HG02970 (cell line): ENCODE measurements at regions not wholly inside any gene's neighbourhood (a gene's known extent, or its start where the extent isn't known, plus 50 kb on each side); places are given as distances from the start of the nearest gene placed in this dataset.
"Not testable (repeated sequence)": the region's sequence is repeated elsewhere in the genome, so short reads cannot be mapped to it uniquely, and the experiment has no call there.

Experiments used
- ATAC-seq: cut with Tn5 transposase; IDR thresholded peaks from one replicate; pipeline ENCODE4 v1.9.1; 2021; ENCODE audit warnings: mild to moderate bottlenecking, moderate library complexity, moderate number of reproducible peaks; ENCODE audit not compliant: unreplicated experiment, low FRiP score

DNA sequence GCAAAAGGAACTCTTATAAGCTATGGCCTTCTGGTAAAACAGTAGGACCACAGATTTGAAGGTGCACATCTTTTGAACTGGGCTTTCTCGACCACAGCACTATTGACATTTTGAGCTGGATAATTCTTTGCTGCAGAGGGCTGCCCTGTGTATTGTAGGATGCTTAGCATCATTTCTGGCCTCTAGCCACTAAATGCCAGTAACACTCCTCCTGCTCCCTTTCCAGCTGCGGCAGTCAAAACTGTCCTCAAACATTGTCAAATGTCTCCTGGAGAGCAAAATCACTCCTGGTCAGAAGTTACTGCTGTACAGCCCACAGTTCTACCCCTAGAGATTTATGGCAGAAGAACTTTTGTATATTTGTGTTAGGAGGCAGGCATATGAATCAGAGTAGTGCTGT is 836.7 kb downstream of the PLA2G4A start:
- no peak for ATAC-seq

DNA sequence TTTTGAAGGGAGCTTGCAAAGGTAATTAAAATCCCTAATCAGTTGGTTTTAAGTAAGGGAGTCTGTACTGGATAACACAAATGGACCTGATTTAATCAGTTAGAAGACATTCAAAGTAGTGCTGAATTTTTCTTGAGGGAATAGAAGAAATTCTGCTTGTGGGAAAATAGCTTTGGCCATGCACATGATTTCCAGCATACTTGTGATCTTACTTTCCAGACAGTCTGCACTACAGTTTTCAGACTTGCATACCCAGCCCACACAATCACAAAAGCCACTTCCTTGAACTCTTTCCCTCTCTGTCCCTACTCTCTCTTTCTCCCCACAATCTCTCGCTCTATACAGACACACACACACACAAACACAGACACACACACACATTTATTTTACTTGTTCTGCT is 852.1 kb downstream of the PLA2G4A start:
- ATAC-seq: no peak

DNA sequence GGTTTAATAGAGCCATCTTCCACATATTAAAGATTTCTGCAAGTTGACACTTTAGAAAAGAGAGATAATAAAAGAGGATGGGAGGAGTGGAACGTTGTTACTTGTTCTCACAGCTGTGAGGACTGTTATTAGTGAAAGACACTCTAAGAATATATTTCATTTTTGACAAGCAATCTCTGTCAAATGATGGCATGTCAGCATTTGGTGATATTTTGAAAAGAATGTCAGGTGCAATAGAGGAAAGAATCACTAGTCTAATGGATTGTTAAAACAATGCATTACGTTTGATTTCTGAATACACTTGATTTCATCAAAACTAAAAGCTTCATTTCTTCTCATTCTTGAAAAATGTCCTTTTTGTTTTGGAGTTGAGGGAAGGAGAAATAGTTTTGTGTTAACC is 853.4 kb downstream of the PLA2G4A start:
- ATAC-seq: no peak

DNA sequence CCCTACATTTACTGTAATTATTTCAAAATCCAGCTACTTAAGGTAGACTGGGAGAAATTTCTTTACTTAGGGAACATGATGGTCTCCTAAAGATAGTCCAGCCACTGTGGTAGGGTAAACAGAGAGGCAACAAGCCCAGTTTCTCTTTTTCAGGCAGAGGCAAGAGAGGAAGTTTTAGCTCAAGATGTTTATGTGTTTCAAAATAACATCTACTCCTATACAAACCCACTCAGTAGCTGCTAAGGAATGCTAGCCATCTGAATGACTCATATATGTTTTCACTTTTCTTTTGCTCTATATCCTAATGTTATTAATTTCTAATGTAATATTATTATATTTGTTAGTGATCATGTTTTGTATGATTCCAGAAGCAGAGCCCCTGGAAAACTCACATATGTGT is 856.6 kb downstream of the PLA2G4A start:
- ATAC-seq: no peak

DNA sequence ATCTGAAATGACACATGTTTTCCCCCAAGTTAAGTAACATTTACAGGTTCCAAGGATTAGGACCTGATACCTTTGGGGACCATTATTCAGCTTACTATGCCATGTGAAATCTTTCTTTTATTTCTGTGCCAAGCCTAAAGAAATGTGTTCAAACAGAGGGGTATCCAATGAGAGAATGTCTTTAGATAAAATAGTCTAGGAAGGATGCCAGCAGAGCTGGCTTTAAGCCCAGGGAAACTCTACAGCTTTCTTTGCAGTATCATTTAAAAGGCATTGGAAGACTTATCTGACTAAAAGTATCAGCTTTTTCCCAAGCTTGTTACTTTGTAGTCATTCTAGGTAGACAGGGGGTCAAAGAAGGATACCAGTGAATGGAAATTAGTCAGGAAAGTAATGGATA is 860.4 kb downstream of the PLA2G4A start:
- no peak for ATAC-seq

DNA sequence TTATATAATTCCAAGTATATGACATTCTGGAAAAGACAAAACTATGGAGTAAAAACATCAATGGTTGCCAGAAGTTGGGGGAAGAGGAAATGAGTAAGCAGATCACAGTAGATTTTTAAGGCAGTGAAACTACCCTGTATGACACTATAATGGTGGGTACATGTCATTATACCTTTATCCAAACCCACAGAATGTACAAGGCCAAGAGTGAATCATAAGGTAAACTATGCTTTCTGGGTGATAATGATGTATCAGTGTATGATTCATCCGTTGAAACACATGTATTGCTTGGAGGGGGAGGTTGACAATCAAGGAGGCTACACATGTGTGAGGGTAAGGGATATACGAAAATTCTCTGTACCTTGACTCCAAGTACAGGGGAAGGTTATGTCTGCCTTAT is 862.7 kb downstream of the PLA2G4A start:
- no peak for ATAC-seq

DNA sequence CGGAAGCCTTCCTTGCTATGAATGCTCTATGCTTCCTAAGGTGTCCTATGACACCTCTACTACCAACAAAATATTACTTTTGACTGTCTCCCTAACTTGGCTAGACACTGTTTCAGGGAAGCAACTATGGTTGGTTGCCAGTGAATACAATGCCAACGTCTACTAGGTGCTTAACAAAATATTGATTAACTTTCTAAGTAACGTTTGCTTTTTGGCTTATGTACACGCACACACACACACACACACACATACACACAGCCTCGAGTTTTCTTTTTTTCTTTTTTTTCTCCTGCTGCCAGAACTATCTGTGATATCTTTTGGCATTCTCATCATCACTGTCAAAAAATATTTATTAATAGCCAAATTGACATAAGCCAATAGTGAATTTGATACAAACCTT is 864.0 kb downstream of the PLA2G4A start:
- no peak for ATAC-seq

DNA sequence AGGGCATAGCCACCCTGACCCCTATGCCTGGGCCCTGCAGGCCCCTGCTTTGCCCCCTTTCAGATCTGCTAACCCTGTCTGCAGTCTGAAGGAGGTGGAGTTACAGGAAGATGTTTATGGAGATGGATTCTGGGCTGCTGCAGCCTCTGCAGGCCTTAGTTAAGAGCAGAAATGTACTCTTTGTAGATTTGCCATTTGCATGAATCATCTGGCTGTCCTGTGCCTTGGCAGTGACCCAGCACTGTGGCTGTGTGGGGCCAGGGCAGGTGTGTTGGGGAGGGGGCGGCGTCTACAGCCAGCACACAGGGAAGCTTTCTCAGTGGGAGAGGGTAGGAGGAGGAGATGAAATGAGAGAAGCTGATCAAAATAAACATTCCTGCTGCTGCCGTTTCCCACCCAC is 867.3 kb downstream of the PLA2G4A start:
- no peak for ATAC-seq

DNA sequence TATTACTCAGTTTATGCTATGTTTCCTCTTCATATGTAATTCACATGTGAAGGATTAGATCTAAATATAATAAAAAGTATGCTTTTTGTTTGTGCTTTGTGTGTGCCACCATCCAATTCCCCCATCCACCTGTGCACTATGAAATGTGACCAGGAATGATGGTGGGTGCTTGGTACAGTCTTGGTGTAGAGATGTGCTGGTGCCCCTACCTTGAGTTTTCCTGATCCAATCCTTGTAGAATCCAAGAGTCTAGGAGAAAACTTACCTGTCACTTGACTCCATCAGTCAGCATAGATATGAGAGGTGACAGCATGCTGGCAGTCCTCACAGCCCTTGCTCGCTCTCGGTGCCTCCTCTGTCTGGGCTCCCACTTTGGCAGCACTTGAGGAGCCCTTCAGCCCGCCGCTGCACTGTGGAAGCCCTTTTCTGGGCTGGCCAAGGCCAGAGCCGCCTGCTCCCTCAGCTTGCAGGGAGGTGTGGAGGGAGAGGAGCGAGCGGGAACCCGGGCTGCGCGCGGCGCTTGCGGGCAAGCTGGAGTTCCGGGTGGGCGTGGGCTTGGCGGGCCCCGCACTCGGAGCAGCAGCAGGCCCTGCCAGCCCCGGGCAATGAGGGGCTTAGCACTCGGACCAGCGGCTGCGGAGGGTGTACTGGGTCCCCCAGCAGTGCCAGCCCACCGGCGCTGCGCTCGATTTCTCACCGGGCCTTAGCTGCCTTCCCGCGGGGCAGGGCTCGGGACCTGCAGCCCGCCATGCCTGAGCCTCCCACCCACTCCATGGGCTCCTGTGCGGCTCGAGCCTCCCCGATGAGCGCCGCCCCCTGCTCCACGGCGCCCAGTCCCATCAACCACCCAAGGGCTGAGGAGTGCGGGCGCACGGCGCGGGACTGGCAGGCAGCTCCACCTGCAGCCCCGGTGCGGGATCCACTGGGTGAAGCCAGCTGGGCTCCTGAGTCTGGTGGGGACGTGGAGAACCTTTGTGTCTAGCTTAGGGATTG is 874.7 kb downstream of the PLA2G4A start:
- ATAC-seq: not testable (repeated sequence)

DNA sequence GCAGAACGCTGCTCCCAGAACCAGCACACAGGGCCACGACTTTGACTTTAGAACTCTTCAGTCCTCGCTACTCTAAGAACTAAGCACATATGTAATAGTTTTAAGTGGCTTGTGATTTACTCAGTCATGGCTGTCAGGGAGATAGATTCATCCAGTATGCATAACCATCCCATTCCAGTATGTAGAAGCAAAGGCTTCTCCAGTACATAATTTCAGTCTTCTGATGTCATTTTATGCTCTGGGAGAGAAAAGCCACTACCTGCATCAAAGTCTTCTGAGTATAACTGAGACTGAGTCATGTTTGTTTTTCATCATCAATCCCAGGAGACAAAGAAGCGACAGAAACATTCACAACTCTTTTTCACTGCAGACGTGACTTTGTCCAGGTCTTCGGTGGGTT is 885.7 kb downstream of the PLA2G4A start:
- ATAC-seq: no peak

DNA sequence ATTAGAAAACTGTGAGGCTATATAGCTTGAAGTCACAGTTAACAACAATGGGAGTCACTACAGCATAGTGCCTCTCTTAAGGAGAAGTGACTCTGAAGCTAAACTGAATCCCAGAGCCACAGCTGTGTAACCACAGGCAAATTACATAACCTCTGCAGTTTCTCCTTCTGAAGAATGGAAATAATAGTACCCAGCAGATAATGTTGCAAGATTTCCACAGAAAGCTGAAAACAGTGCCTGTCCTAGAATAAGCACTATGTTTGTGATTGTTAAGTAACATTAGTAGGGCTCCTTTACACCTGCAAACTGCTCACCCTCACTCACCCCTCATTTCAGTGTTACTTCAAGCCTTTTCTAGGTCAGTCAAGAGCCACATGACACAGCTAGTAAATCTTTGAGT is 886.7 kb downstream of the PLA2G4A start:
- no peak for ATAC-seq

DNA sequence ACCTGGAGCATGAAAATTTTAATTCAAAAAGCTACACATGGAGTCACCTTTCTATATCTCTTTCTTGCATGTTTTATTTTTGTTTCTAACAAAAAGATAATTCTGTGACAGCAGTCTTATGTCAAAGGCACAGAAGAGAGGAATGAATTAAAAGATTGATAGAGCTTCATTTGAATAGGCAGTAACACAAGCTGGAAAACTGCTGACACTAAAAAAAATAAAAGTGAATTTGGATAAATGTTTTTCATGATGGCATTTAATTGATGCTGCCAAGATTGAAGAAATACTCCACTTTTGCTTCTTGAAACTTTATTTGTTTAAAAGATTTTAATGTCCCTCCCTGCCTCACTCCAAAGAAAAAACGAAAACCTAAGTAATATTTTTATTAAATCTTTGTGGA is 887.4 kb downstream of the PLA2G4A start:
- ATAC-seq: no peak

DNA sequence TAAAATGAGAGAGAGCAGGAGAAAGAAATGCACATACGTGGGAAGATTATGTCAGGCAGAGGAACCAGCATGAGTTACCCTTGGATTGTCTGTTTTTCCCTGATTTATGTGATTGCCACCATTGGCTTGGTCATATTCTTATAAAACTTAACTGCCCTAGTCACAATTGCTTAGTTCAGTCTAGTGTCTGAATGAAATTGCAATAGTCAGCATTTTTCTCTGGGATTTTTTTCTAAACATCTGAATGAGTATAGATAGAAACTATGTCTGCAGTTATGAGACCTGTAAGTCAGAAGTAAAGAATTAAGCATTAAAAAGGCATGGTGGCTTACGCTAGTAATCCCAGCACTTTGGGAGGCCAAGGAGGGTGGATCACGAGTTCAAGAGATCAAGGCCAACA is 889.8 kb downstream of the PLA2G4A start:
- no peak for ATAC-seq

DNA sequence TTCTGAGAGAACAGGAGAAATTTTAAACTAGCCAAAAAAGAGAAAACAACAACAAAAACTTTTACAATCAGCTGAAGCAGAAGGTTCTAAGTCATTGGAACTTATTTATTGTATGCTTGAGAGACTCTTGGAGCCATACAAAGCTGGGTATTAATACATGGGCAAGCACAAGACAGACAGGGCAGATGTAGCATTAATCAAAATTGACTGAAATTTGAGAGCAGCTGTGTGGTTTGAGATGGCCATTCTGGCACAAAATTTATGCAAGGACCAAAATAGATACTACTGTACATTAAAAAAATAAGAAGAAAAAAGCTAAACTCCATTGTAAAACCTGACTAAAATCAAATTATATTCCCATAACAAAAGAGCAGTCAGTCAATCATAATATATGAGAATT is 892.5 kb downstream of the PLA2G4A start:
- no peak for ATAC-seq

DNA sequence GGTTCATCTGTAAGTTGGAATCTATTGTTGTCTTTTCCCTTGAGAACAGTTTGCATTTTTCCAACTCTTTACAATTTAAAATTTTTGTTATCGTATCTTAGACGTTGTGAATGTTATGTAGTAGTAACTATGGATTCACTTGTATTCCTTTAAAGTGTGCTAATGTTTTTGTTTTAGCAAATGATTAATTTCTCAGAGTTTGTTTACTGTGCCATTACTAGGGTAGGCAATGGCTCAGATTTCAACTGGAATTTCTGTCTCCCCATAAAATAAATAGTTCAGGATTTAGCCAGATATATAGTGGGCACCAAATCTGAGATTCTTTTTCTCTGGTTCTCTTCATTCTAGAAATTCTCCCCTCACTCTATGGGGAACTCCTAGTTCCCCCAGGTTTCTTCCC is 896.5 kb downstream of the PLA2G4A start:
- no peak for ATAC-seq

DNA sequence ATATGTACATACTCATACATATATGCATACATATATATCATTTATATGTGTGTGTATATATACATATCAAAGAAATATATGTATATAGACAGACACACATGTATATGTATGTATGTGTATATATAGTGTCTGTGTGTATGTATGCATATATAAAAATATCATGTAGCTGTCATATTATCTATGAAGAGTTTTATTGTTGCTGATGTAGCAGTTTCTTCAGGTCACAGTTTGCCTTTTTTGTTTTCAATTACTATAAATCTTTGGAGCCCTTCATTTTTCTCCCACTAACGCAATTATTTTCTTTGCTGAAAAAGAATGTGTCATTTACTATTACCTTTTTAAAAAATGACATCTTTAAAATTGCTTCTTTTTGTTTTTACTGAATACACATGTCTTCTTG is 904.5 kb downstream of the PLA2G4A start:
- ATAC-seq: no peak

DNA sequence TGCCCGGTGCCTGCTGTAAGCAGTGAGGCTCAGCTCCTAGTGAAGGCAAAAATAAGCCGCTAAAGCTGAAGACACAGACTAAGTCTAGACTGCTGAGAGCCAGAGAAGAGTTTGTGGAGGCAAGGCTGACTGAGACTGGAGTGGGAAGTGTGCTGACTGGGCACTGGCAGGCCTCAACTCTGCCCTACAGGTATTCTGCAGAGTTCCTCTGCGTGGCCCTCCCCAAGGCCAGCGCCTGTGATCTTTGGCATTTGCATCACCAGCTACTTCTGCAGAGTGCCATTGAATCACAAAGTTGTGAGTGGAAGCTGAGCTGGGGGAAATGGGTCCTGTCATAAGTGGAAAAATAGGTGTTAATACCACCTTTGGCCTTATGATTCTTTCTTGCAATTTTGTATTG is 905.7 kb downstream of the PLA2G4A start:
- no peak for ATAC-seq

DNA sequence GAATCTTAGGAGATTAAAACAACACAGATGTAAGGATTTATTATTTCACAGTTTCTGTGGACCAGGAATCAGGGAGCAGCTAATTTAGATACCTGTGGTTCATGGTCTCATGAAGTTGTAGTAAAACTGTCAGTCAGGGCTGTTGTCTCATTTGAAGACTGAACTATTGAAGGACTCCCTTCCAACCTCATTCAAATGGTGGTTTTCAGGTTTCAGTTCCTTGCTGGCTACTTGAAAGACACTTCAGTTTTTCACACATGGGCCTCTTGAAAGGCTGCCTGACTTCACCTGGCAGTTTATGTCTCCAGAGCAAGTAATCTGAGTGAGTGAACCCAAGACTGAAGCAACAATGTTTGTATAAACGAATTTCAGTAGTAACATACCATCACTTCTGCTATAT is 915.9 kb downstream of the PLA2G4A start:
- no peak for ATAC-seq

DNA sequence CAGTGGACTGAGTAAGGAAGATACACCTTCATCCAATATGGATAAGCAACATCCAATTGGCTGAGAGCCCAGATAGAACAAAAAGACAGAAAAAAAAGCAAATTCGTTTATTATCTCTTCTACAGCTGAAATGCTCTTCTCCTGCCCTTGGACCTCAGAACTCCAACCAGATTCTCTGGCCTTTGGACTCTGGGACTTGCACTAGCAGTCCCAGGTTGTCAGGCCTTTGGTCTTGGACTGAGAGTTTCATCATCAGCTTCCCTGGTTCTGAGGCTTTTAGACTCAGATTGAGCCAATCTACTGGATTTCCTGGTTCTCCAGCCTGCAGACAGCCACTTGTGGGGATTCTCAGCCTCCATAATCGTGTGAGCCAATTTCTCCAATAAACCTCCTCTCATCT is 926.8 kb downstream of the PLA2G4A start:
- no peak for ATAC-seq

DNA sequence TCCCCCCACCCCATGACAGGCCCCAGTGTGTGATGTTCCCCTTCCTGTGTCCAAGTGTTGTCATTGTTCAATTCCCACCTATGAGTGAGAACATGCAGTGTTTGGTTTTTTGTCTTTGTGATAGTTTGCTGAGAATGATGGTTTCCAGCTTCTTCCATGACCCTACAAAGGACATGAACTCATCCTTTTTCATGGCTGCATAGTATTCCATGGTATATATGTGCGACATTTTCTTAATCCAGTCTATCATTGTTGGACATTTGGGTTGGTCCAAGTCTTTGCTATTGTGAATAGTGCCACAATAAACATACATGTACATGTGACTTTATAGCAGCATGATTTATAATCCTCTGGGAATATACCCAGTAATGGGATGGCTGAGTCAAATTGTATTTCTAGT is 927.9 kb downstream of the PLA2G4A start:
- ATAC-seq: not testable (repeated sequence)

DNA sequence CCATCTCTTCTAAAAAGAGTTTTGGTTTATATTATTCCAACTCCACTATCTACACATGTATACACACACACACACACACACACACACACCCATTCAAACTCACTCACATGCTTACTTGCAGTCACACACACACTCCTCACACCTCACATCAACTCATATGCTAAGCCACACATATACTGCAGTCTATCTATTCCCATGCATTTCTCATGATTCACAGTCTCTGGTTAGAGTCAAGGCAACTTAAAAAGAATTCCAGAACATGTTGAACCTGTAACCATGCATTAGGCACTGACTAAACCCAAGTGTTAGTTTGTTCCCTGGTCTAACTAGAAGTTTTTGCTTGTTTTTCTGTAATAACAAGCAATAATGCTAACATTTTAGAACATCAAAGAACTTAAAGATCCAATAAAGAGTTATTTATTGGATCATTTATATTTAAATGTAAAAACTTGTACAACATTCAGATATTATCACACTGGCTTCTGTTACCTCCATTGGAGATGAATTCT is 931.1 kb downstream of the PLA2G4A start:
- no peak for ATAC-seq

DNA sequence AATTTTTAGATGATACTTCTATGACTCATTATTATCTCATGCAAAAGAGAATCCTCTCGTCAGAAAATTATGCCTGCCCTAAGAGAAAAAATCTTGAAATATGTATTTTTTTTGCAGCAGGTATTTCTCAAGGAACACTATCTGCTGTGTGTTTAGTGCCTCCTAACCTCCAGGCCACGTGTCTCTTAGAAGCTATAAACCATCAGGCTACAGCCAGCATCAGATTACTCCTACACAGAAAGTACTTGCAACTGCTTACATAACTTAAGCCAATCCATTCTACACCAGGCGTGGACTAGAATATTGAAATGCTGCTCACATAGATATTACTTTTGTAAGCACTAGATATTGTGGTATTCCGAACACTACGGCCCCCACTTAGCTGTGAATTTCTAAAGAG is 933.4 kb downstream of the PLA2G4A start:
- no peak for ATAC-seq
